Forelimb muscle (tissue), 1 donor: ENCODE measurements at regions not wholly inside any gene's neighbourhood (a gene's known extent, or its start where the extent isn't known, plus 50 kb on each side); places are given as distances from the start of the nearest gene placed in this dataset.
"Not testable (repeated sequence)": the region's sequence is repeated elsewhere in the genome, so short reads cannot be mapped to it uniquely, and the experiment has no call there.

Experiments
- DNase-seq: peaks from one replicate; pipeline ENCODE4 v3.0.0-alpha.2; 2013; ENCODE audit warnings: low read depth

GRCh38 chr2:43019025-43019367, 207.4 kb downstream of the ZFP36L2 start:
- no peak for DNase-seq

- DNase-seq: no peak
Observed at GRCh38 chr2:43018179-43019024, 208.0 kb downstream of the ZFP36L2 start.

- DNase-seq: no peak
Observed at GRCh38 chr2:43013821-43014345, 212.5 kb downstream of the ZFP36L2 start.

- no peak for DNase-seq
Observed at GRCh38 chr2:43012966-43013365, 213.4 kb downstream of the ZFP36L2 start.

- no peak for DNase-seq
Observed at GRCh38 chr2:43011158-43011491, 215.3 kb downstream of the ZFP36L2 start.

- DNase-seq: no peak
Observed at GRCh38 chr2:43010438-43011157, 215.8 kb downstream of the ZFP36L2 start.

- DNase-seq: no peak
Observed at GRCh38 chr2:43009448-43009847, 217.0 kb downstream of the ZFP36L2 start.

GRCh38 chr2:43008388-43008787, 216.0 kb upstream of the HAAO start:
- DNase-seq: no peak

GRCh38 chr2:43007901-43008300, 215.5 kb upstream of the HAAO start:
- DNase-seq: no peak

- no peak for DNase-seq
Observed at GRCh38 chr2:43006834-43007543, 214.6 kb upstream of the HAAO start.

GRCh38 chr2:43005975-43006833, 213.8 kb upstream of the HAAO start:
- DNase-seq: no peak

- no peak for DNase-seq
Observed at GRCh38 chr2:43005245-43005974, 213.0 kb upstream of the HAAO start.

- no peak for DNase-seq
Observed at GRCh38 chr2:43004879-43005244, 212.5 kb upstream of the HAAO start.

GRCh38 chr2:43004126-43004865, 211.9 kb upstream of the HAAO start:
- not testable (repeated sequence) for DNase-seq

GRCh38 chr2:43003702-43004101, 211.3 kb upstream of the HAAO start:
- DNase-seq: no peak

- DNase-seq: no peak
Observed at GRCh38 chr2:43001787-43002468, 209.5 kb upstream of the HAAO start.

- no peak for DNase-seq
Observed at GRCh38 chr2:43001055-43001378, 208.6 kb upstream of the HAAO start.

GRCh38 chr2:43000242-43001054, 208.1 kb upstream of the HAAO start:
- no peak for DNase-seq

GRCh38 chr2:42999856-43000241, 207.5 kb upstream of the HAAO start:
- no peak for DNase-seq
